CD14-positive monocyte (primary cell): ENCODE measurements at regions not wholly inside any gene's neighbourhood (a gene's known extent, or its start where the extent isn't known, plus 50 kb on each side); places are given as distances from the start of the nearest gene placed in this dataset.

Source experiments
- DNase-seq, 3 donors: peaks; one replicate each; pipeline ENCODE4 v3.0.0-alpha.2; 2011 to 2022
- H2AFZ ChIP-seq: 2 replicates; pipeline ENCODE4 v1.6.0; 2012; ENCODE audit warnings: mild to moderate bottlenecking, low read depth, low read length, inconsistent platforms; ENCODE audit not compliant: insufficient read depth, poor library complexity, severe bottlenecking
- H3K27ac ChIP-seq, 2 donors: 1 replicate in 1 of 2; 2 replicates in 1 of 2; pipeline ENCODE4 v1.5.1; 2012 to 2013; ENCODE audit warnings: low read length in 2 of 2, control low read depth in 1 of 2, inconsistent platforms in 1 of 2, low read depth in 1 of 2, mild to moderate bottlenecking in 1 of 2
- H3K27me3 ChIP-seq, 2 donors: one replicate each; pipeline versions ENCODE4 v1.6.0 to v1.6.1; 2011 to 2013; ENCODE audit warnings: low read length in 2 of 2; ENCODE audit not compliant: control insufficient read depth in 2 of 2, insufficient read depth in 2 of 2
- H3K36me3 ChIP-seq, 2 donors: replicated peaks in 1 of 2; 1 replicate in 1 of 2; 2 replicates in 1 of 2; pipeline versions ENCODE4 v1.5.1 to v1.6.1; 2012 to 2013; ENCODE audit warnings: low read length in 2 of 2, control low read depth in 1 of 2, inconsistent platforms in 1 of 2, mild to moderate bottlenecking in 1 of 2; ENCODE audit not compliant: insufficient read depth in 2 of 2, control insufficient read depth in 1 of 2
- H3K4me1 ChIP-seq, 2 donors: 1 replicate in 1 of 2; 2 replicates in 1 of 2; pipeline versions ENCODE4 v1.5.1 to v1.6.1; 2012 to 2013; ENCODE audit warnings: low read length in 2 of 2, control low read depth in 1 of 2, inconsistent platforms in 1 of 2, mild to moderate bottlenecking in 1 of 2, moderate library complexity in 1 of 2; ENCODE audit not compliant: insufficient read depth in 2 of 2, control insufficient read depth in 1 of 2
- H3K4me2 ChIP-seq: replicated peaks from 2 replicates; pipeline ENCODE3; 2012; ENCODE audit warnings: low read length, moderate library complexity, mild to moderate bottlenecking; ENCODE audit not compliant: poor library complexity, severe bottlenecking; ENCODE audit errors: extremely low read depth
- H3K4me3 ChIP-seq, 3 experiments: fragments of 200-600 bp in 1 of 3; sonication (generic) in 1 of 3; replicated peaks in 1 of 3; 1 replicate in 2 of 3; 2 replicates in 1 of 3; pipeline ENCODE4 v1.5.1; 2011 to 2013; ENCODE audit warnings: low read length in 3 of 3, mild to moderate bottlenecking in 3 of 3, control low read depth in 2 of 3, low read depth in 2 of 3, inconsistent platforms in 1 of 3, moderate library complexity in 1 of 3
- H3K79me2 ChIP-seq: 2 replicates; pipeline ENCODE4 v1.6.0; 2012; ENCODE audit warnings: mild to moderate bottlenecking, control low read depth, inconsistent platforms, low read length, moderate library complexity; ENCODE audit not compliant: insufficient read depth
- H3K9ac ChIP-seq: 2 replicates; pipeline ENCODE4 v1.6.0; 2017; ENCODE audit warnings: low read length, mild to moderate bottlenecking; ENCODE audit not compliant: insufficient read depth, poor library complexity, severe bottlenecking
- H3K9me3 ChIP-seq, 2 donors: replicated peaks in 1 of 2; 1 replicate in 1 of 2; 2 replicates in 1 of 2; pipeline versions ENCODE4 v1.5.1 to v1.6.1; 2012 to 2013; ENCODE audit warnings: low read length in 2 of 2, control low read depth in 1 of 2; ENCODE audit not compliant: control insufficient read depth in 1 of 2, insufficient read depth in 1 of 2
- H4K20me1 ChIP-seq: 2 replicates; pipeline ENCODE4 v1.6.0; 2012; ENCODE audit warnings: mild to moderate bottlenecking, low read length, control low read depth, moderate library complexity; ENCODE audit not compliant: insufficient read depth
- H3K27ac Mint-ChIP-seq, 7 donors: one replicate each; pipeline ENCODE4 v1.8.0; 2020; ENCODE audit warnings: mild to moderate bottlenecking in 7 of 7, mixed read lengths in 7 of 7, moderate library complexity in 6 of 7, inconsistent platforms in 2 of 7
- H3K27me3 Mint-ChIP-seq, 3 donors: one replicate each; pipeline ENCODE4 v1.8.0; 2021 to 2022; ENCODE audit warnings: low read depth in 3 of 3, mild to moderate bottlenecking in 3 of 3, mixed read lengths in 3 of 3, moderate library complexity in 3 of 3, inconsistent platforms in 1 of 3
- H3K36me3 Mint-ChIP-seq, 2 donors: one replicate each; pipeline ENCODE4 v1.8.0; 2020; ENCODE audit warnings: mixed read lengths in 2 of 2, inconsistent platforms in 1 of 2, mild to moderate bottlenecking in 1 of 2
- H3K4me1 Mint-ChIP-seq: one replicate; pipeline ENCODE4 v1.8.0; 2020; ENCODE audit warnings: mild to moderate bottlenecking, mixed read lengths
- H3K4me3 Mint-ChIP-seq, 2 donors: one replicate each; pipeline ENCODE4 v1.8.0; 2020; ENCODE audit warnings: mild to moderate bottlenecking in 2 of 2, mixed read lengths in 2 of 2, moderate library complexity in 1 of 2
- H3K9me3 Mint-ChIP-seq, 7 donors: one replicate each; pipeline ENCODE4 v1.8.0; 2020 to 2022; ENCODE audit warnings: mixed read lengths in 7 of 7, mild to moderate bottlenecking in 6 of 7, moderate library complexity in 6 of 7, inconsistent platforms in 2 of 7
- CTCF ChIP-seq: fragments of 200-600 bp; IDR thresholded peaks from one replicate; pipeline ENCODE4 v1.8.0; 2022; ENCODE audit warnings: antibody characterized with exemption, mild to moderate bottlenecking
- WGBS: methylation state at CpG from one replicate; pipeline ENCODE4 v1.1.5; 2013; ENCODE audit warnings: missing lambda C conversion rate; ENCODE audit not compliant: insufficient coverage; 5-methylcytosine and 5-hydroxymethylcytosine counted together
- intact Hi-C, 2 donors: fragments of 100-400 bp; cut with micrococcal nuclease; formaldehyde crosslinking; loops; one replicate each; pipeline versions ENCODE4 v1.15.0 to v1.15.1; 2023

GRCh38 chr11:130815956-130816355, 100.3 kb downstream of the SNX19 start:
- no peak overlapping the region for H3K27ac ChIP-seq
- H3K4me3 ChIP-seq, result no peak overlapping the region
- H3K9ac ChIP-seq, result no peak overlapping the region
- WGBS, result 100% methylated on average over 3 of the region's 7 CpGs
- no peaks in the 10 kb centered on the region for H3K36me3 ChIP-seq
- no peak overlapping the region for H3K4me3 Mint-ChIP-seq
- no peak for DNase-seq
- peaks cover 0 to 2% (median 0%) of the 10 kb centered on the region in 7 donors for H3K9me3 Mint-ChIP-seq
- no peaks in the 10 kb centered on the region for H3K27me3 ChIP-seq
- H2AFZ ChIP-seq, result no peak overlapping the region
- no peak for TF ChIP-seq CTCF
- H3K4me1 Mint-ChIP-seq, result no peaks in the 10 kb centered on the region
- H4K20me1 ChIP-seq, result no peaks in the 10 kb centered on the region
- no peak overlapping the region for H3K4me2 ChIP-seq
- H3K79me2 ChIP-seq, result no peaks in the 10 kb centered on the region
- H3K4me1 ChIP-seq, result no peaks in the 10 kb centered on the region
- no peaks in the 10 kb centered on the region for H3K9me3 ChIP-seq
- intact Hi-C loops, result no loop called here
- peaks cover 2 to 13% (median 8%) of the 10 kb centered on the region in 3 donors for H3K27me3 Mint-ChIP-seq
- H3K36me3 Mint-ChIP-seq, result no peaks in the 10 kb centered on the region
- no peak overlapping the region for H3K27ac Mint-ChIP-seq

- Mint-ChIP-seq H3K4me3 (no peak overlapping the region), H3K36me3 (no peaks in the 10 kb centered on the region), H3K27me3 (peaks cover 2 to 13% (median 8%) of the 10 kb centered on the region in 3 donors), H3K27ac (no peak overlapping the region), H3K9me3 (peaks cover 0 to 2% (median 0%) of the 10 kb centered on the region in 7 donors), H3K4me1 (no peaks in the 10 kb centered on the region)
- DNase-seq, result no peak
- Histone ChIP-seq H3K4me2 (no peak overlapping the region), H3K4me3 (no peak overlapping the region), H3K9me3 (no peaks in the 10 kb centered on the region), H3K27ac (no peak overlapping the region), H3K4me1 (no peaks in the 10 kb centered on the region), H3K27me3 (no peaks in the 10 kb centered on the region), H3K36me3 (no peaks in the 10 kb centered on the region), H4K20me1 (no peaks in the 10 kb centered on the region), H3K79me2 (no peaks in the 10 kb centered on the region), H2AFZ (no peak overlapping the region), H3K9ac (no peak overlapping the region)
- no peak for TF ChIP-seq CTCF
- 84% methylated on average over 6 of the region's 15 CpGs for WGBS
- intact Hi-C loops, result no loop called here
Observed at GRCh38 chr11:130816546-130817329, 99.5 kb downstream of the SNX19 start.
